ENCODE measurements at regions not wholly inside any gene's neighbourhood (a gene's known extent, or its start where the extent isn't known, plus 50 kb on each side); places are given as distances from the start of the nearest gene placed in this dataset.

- no peak for TF ChIP-seq POLR2A (IDR thresholded peaks at IDR 0.05)
- TF ChIP-seq, protein P1, sequence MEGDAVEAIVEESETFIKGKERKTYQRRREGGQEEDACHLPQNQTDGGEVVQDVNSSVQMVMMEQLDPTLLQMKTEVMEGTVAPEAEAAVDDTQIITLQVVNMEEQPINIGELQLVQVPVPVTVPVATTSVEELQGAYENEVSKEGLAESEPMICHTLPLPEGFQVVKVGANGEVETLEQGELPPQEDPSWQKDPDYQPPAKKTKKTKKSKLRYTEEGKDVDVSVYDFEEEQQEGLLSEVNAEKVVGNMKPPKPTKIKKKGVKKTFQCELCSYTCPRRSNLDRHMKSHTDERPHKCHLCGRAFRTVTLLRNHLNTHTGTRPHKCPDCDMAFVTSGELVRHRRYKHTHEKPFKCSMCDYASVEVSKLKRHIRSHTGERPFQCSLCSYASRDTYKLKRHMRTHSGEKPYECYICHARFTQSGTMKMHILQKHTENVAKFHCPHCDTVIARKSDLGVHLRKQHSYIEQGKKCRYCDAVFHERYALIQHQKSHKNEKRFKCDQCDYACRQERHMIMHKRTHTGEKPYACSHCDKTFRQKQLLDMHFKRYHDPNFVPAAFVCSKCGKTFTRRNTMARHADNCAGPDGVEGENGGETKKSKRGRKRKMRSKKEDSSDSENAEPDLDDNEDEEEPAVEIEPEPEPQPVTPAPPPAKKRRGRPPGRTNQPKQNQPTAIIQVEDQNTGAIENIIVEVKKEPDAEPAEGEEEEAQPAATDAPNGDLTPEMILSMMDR (IDR thresholded peaks at IDR 0.05): no peak
Observed at GRCh38 chr11:42823546-42823945, 488.2 kb upstream of the API5 start.
